GM21723 (cell line): ENCODE measurements at regions not wholly inside any gene's neighbourhood (a gene's known extent, or its start where the extent isn't known, plus 50 kb on each side); places are given as distances from the start of the nearest gene placed in this dataset.

Source experiments
- ATAC-seq: cut with Tn5 transposase; IDR thresholded peaks from one replicate; pipeline ENCODE4 v1.9.1; 2021; ENCODE audit warnings: mild to moderate bottlenecking, moderate library complexity; ENCODE audit not compliant: unreplicated experiment

- ATAC-seq: no peak
Measured at GRCh38 chr19:28497887-28498286, 715.1 kb downstream of the UQCRFS1 start.

GRCh38 chr19:28497137-28497536 is 715.8 kb downstream of the UQCRFS1 start:
- ATAC-seq: no peak

GRCh38 chr19:28495046-28495445 is 717.9 kb downstream of the UQCRFS1 start:
- ATAC-seq: no peak

GRCh38 chr19:28494461-28494860 is 718.5 kb downstream of the UQCRFS1 start:
- no peak for ATAC-seq

DNA sequence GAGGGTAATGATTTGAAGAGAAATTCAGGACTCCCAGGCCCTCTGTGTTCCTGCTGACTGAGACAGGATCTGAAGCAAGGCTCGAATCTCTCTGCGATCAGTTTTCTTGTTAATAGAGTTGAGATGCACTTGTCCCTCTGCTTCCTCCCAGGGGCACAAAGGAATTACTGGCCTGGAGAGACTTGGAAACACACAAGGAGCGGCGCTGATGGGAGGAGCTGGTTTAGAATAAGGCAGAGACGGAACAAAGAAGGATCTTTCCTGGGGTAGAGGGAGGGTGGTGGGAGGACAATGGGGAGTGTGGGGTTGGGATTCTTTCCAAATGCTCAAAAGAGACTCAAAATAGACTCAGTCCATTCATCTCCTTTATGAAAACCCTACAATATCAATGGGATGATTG is 719.1 kb downstream of the UQCRFS1 start:
- no peak for ATAC-seq

GRCh38 chr19:28492621-28493020 is 720.3 kb downstream of the UQCRFS1 start:
- no peak for ATAC-seq

- ATAC-seq: no peak
Measured at GRCh38 chr19:28492201-28492600, 720.8 kb downstream of the UQCRFS1 start.

DNA sequence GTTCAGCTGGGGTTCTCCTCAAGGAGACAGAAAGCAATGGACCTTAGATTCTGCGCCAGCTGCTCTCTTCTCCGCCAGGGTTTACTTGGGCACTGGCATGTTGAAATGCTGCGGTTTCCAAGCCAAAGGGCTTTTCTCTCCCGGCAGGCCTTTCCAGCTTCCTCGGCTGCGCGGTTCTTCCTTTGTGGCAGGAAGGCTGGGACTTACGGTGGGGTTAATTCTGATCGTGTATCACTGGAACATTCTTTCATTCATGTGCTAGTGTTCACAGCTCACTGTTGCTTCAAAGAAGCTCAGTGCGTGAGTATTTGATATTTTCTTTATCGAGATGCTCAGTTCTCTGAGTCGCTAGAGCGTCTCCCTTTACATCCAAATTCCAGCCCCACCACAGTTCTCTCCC is 723.2 kb downstream of the UQCRFS1 start:
- no peak for ATAC-seq

- no peak for ATAC-seq
Measured at GRCh38 chr19:28489126-28489660, 723.8 kb downstream of the UQCRFS1 start.

- no peak for ATAC-seq
Measured at GRCh38 chr19:28487999-28488398, 725.0 kb downstream of the UQCRFS1 start.

GRCh38 chr19:28486926-28487325 is 726.0 kb downstream of the UQCRFS1 start:
- no peak for ATAC-seq

DNA sequence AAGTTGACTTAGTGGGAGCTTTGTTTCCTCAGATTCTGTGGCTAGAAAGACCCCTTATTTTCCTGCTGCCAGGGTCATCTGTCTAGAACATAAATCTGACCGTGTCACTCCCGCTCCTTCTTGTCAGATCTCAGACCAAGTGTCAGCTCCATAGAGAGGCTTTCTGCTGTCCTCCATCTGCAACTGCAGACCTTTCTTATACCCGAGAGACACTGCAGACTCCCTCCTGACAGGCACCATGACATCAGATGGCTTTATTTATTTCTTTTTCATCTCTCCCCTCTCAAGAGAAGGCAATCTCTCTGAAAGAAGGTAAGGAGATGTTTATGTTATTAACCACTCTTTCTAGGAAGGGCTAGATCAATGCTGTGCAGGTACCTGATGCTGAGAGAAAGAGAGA is 726.5 kb downstream of the UQCRFS1 start:
- no peak for ATAC-seq

- no peak for ATAC-seq
Measured at GRCh38 chr19:28485292-28485691, 727.7 kb downstream of the UQCRFS1 start.

GRCh38 chr19:28483197-28483596 is 729.8 kb downstream of the UQCRFS1 start:
- ATAC-seq: no peak

DNA sequence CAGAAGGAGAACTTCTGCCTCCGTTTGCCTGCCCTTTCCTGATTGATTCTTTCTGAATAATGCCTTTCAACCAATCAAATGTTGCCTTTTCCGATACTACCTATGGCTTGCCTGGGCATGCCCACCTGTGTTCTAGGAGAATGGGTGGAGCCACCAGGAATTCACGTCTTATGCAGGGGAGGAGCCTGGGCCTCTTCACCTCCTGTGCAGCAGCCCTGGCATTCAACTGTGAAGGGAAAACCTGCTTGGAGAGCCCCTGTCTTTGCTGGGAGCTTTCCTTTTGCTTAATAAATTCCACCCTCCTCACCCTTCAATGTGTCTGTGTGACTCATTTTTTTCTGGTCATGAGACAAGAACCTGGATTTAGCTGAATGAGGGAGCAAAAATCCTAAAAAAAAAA is 730.7 kb downstream of the UQCRFS1 start:
- no peak for ATAC-seq

- ATAC-seq: no peak
Measured at GRCh38 chr19:28481674-28482073, 731.3 kb downstream of the UQCRFS1 start.

DNA sequence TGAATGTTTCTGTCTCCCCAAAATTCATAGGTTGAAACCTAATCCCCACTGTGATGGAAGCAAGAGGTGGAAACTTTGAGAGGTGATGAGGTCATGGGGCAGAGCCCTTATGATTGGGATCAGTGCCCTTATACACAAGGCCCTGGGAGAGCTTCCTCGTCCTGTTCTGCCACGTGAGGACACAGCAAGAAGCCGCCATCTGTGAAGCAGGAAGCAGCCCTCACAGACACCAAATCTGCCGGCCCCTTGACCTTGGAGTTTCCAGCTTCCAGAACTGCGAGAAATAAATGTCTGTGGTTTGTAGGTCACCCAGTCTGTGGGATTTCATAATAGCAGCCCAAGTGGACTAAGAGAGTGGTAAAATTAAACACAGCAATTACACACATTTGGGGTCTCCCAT is 737.4 kb downstream of the UQCRFS1 start:
- no peak for ATAC-seq

- no peak for ATAC-seq
Measured at GRCh38 chr19:28472843-28473242, 740.1 kb downstream of the UQCRFS1 start.

- no peak for ATAC-seq
Measured at GRCh38 chr19:28471731-28472510, 741.0 kb downstream of the UQCRFS1 start.

GRCh38 chr19:28469544-28469943 is 743.4 kb downstream of the UQCRFS1 start:
- no peak for ATAC-seq

GRCh38 chr19:28468701-28469459 is 744.1 kb downstream of the UQCRFS1 start:
- ATAC-seq: no peak
